ENCODE measurements at regions not wholly inside any gene's neighbourhood (a gene's known extent, or its start where the extent isn't known, plus 50 kb on each side); places are given as distances from the start of the nearest gene placed in this dataset.
"Not testable (repeated sequence)": the region's sequence is repeated elsewhere in the genome, so short reads cannot be mapped to it uniquely, and the experiment has no call there.

- DNase-seq (ENCODE audit: low read depth): no peak
- TF ChIP-seq CTCF (IDR thresholded peaks at IDR 0.05; ENCODE audit: insufficient read depth, low read depth, low read length, missing control alignments): no peak
- H3K4me3 ChIP-seq (ENCODE audit: low read depth, low read length): no peak overlapping the region
These were observed 134.6 kb downstream of the TMEM121 start for GRCh38 chr14:105660816-105661531.

GRCh38 chr14:105662043-105662442, 135.7 kb downstream of the TMEM121 start:
- DNase-seq (ENCODE audit: low read depth); H3K4me3 ChIP-seq (ENCODE audit: low read depth, low read length): not testable (repeated sequence)

GRCh38 chr14:105662592-105662991, 136.2 kb downstream of the TMEM121 start:
- not testable (repeated sequence) for H3K4me3 ChIP-seq (ENCODE audit: low read depth, low read length); DNase-seq (ENCODE audit: low read depth)

- not testable (repeated sequence) for H3K4me3 ChIP-seq (ENCODE audit: low read depth, low read length); DNase-seq (ENCODE audit: low read depth)
These were observed 136.9 kb downstream of the TMEM121 start for GRCh38 chr14:105663323-105663722.

- H3K4me3 ChIP-seq (ENCODE audit: low read depth, low read length): not testable (repeated sequence)
- peak; percentile 47 for DNase-seq (ENCODE audit: low read depth)
These were observed 137.6 kb downstream of the TMEM121 start for GRCh38 chr14:105663818-105664596.

GRCh38 chr14:105664691-105665090, 138.3 kb downstream of the TMEM121 start:
- TF ChIP-seq CTCF (IDR thresholded peaks at IDR 0.05; ENCODE audit: insufficient read depth, low read depth, low read length, missing control alignments): no peak
- DNase-seq (ENCODE audit: low read depth): peak; percentile 45
- no peak overlapping the region for H3K4me3 ChIP-seq (ENCODE audit: low read depth, low read length)

- TF ChIP-seq CTCF (IDR thresholded peaks at IDR 0.05; ENCODE audit: insufficient read depth, low read depth, low read length, missing control alignments): no peak
- no peak overlapping the region for H3K4me3 ChIP-seq (ENCODE audit: low read depth, low read length)
- DNase-seq (ENCODE audit: low read depth): peak; percentile 56
These were observed 139.0 kb downstream of the TMEM121 start for GRCh38 chr14:105665247-105665950.

GRCh38 chr14:105665951-105666277, 139.5 kb downstream of the TMEM121 start:
- H3K4me3 ChIP-seq (ENCODE audit: low read depth, low read length): no peak overlapping the region
- no peak for DNase-seq (ENCODE audit: low read depth)
- no peak for TF ChIP-seq CTCF (IDR thresholded peaks at IDR 0.05; ENCODE audit: insufficient read depth, low read depth, low read length, missing control alignments)

- peak; percentile 61 for DNase-seq (ENCODE audit: low read depth)
- no peak for TF ChIP-seq CTCF (IDR thresholded peaks at IDR 0.05; ENCODE audit: insufficient read depth, low read depth, low read length, missing control alignments)
- H3K4me3 ChIP-seq (ENCODE audit: low read depth, low read length): no peak overlapping the region
These were observed 140.0 kb downstream of the TMEM121 start for GRCh38 chr14:105666420-105666819.

GRCh38 chr14:105666991-105667662, 140.7 kb downstream of the TMEM121 start:
- H3K4me3 ChIP-seq (ENCODE audit: low read depth, low read length): not testable (repeated sequence)
- peak; percentile 74 for DNase-seq (ENCODE audit: low read depth)

- H3K4me3 ChIP-seq (ENCODE audit: low read depth, low read length): not testable (repeated sequence)
These were observed 141.3 kb downstream of the TMEM121 start for GRCh38 chr14:105667663-105668020.

GRCh38 chr14:105668021-105668420, 141.6 kb downstream of the TMEM121 start:
- peak; percentile 63 for DNase-seq (ENCODE audit: low read depth)
- not testable (repeated sequence) for H3K4me3 ChIP-seq (ENCODE audit: low read depth, low read length)

More at GRCh38 chr14:105667663-105668020, 141.3 kb downstream of the TMEM121 start:
- peak; percentile 41 for DNase-seq (ENCODE audit: low read depth)
